GM19438 (cell line): ENCODE measurements at regions not wholly inside any gene's neighbourhood (a gene's known extent, or its start where the extent isn't known, plus 50 kb on each side); places are given as distances from the start of the nearest gene placed in this dataset.

Experiments used
- ATAC-seq: cut with Tn5 transposase; IDR thresholded peaks from one replicate; pipeline ENCODE4 v1.9.1; 2021; ENCODE audit warnings: low read depth; ENCODE audit not compliant: unreplicated experiment

GRCh38 chr2:23065936-23066335, 319.0 kb upstream of the KLHL29 start:
- ATAC-seq = no peak

GRCh38 chr2:23066686-23067085, 318.3 kb upstream of the KLHL29 start:
- ATAC-seq = no peak

- ATAC-seq = no peak
Observed at GRCh38 chr2:23069156-23069555, 315.8 kb upstream of the KLHL29 start.

GRCh38 chr2:23069923-23070322, 315.1 kb upstream of the KLHL29 start:
- no peak for ATAC-seq

- ATAC-seq = no peak
Observed at GRCh38 chr2:23073056-23073455, 311.9 kb upstream of the KLHL29 start.

- no peak for ATAC-seq
Observed at GRCh38 chr2:23073671-23074070, 311.3 kb upstream of the KLHL29 start.

GRCh38 chr2:23077596-23077995, 307.4 kb upstream of the KLHL29 start:
- no peak for ATAC-seq

GRCh38 chr2:23078784-23079434, 306.1 kb upstream of the KLHL29 start:
- no peak for ATAC-seq

- ATAC-seq = no peak
Observed at GRCh38 chr2:23083966-23084365, 301.0 kb upstream of the KLHL29 start.

GRCh38 chr2:23091019-23091418, 294.0 kb upstream of the KLHL29 start:
- no peak for ATAC-seq

- ATAC-seq = no peak
Observed at GRCh38 chr2:23091900-23092299, 293.1 kb upstream of the KLHL29 start.

- no peak for ATAC-seq
Observed at GRCh38 chr2:23092831-23093230, 292.1 kb upstream of the KLHL29 start.

GRCh38 chr2:23093513-23093912, 291.5 kb upstream of the KLHL29 start:
- ATAC-seq = no peak

- ATAC-seq = no peak
Observed at GRCh38 chr2:23096906-23097602, 287.9 kb upstream of the KLHL29 start.

GRCh38 chr2:23100406-23100805, 284.6 kb upstream of the KLHL29 start:
- ATAC-seq = no peak

GRCh38 chr2:23106242-23106785, 278.7 kb upstream of the KLHL29 start:
- no peak for ATAC-seq

GRCh38 chr2:23107327-23107941, 277.5 kb upstream of the KLHL29 start:
- ATAC-seq = no peak

- ATAC-seq = no peak
Observed at GRCh38 chr2:23111263-23111662, 273.7 kb upstream of the KLHL29 start.

GRCh38 chr2:23112517-23112916, 272.5 kb upstream of the KLHL29 start:
- no peak for ATAC-seq

GRCh38 chr2:23114299-23114698, 270.7 kb upstream of the KLHL29 start:
- no peak for ATAC-seq

GRCh38 chr2:23118313-23118712, 266.7 kb upstream of the KLHL29 start:
- ATAC-seq = no peak

GRCh38 chr2:23118894-23119293, 266.1 kb upstream of the KLHL29 start:
- ATAC-seq = no peak
